Adrenal gland (tissue), 5 donors: ENCODE measurements at regions not wholly inside any gene's neighbourhood (a gene's known extent, or its start where the extent isn't known, plus 50 kb on each side); places are given as distances from the start of the nearest gene placed in this dataset.

Source experiments
- CTCF ChIP-seq, 6 experiments: fragments of 450-650 bp in 4 of 6; fragments of 200-600 bp in 2 of 6; sonication (generic) in 1 of 6; IDR thresholded peaks; 1 replicate in 5 of 6; 2 replicates in 1 of 6; pipeline versions ENCODE4 v1.5.1 to v1.8.0; 2016 to 2021; ENCODE audit warnings: antibody characterized with exemption in 6 of 6, mild to moderate bottlenecking in 2 of 6, moderate library complexity in 1 of 6
- POLR2A ChIP-seq, 2 donors: fragments of 450-650 bp; IDR thresholded peaks; one replicate each; pipeline ENCODE4 v1.6.1; 2017; ENCODE audit warnings: antibody characterized with exemption in 2 of 2, mild to moderate bottlenecking in 2 of 2, moderate library complexity in 1 of 2
- donor health status: DM: no; HTN: no; CAD: no.

- TF ChIP-seq CTCF (IDR thresholded peaks at IDR 0.05): no peak
- no peak for TF ChIP-seq POLR2A (IDR thresholded peaks at IDR 0.05)
Observed at GRCh38 chr2:117257362-117257761, 557.1 kb upstream of the DDX18 start.
